Skeletal muscle satellite cell (primary cell): ENCODE measurements at regions not wholly inside any gene's neighbourhood (a gene's known extent, or its start where the extent isn't known, plus 50 kb on each side); places are given as distances from the start of the nearest gene placed in this dataset.
"Not testable (repeated sequence)": the region's sequence is repeated elsewhere in the genome, so short reads cannot be mapped to it uniquely, and the experiment has no call there.

ENCODE experiments used
- H3K27me3 ChIP-seq: 2 replicates; pipeline ENCODE4 v1.7.0; 2013; ENCODE audit warnings: low read length; ENCODE audit not compliant: control insufficient read depth, insufficient read depth
- H3K36me3 ChIP-seq: 2 replicates; pipeline ENCODE4 v1.7.0; 2013; ENCODE audit warnings: mild to moderate bottlenecking, control low read depth, low read length; ENCODE audit not compliant: insufficient read depth
- H3K4me1 ChIP-seq: 2 replicates; pipeline ENCODE4 v1.7.0; 2013; ENCODE audit warnings: low read length; ENCODE audit not compliant: control insufficient read depth, insufficient read depth
- H3K4me2 ChIP-seq: 2 replicates; pipeline ENCODE4 v1.7.0; 2013; ENCODE audit warnings: mild to moderate bottlenecking, low read length
- H3K4me3 ChIP-seq: 2 replicates; pipeline ENCODE4 v1.7.0; 2013; ENCODE audit warnings: low read length
- H3K9ac ChIP-seq: 2 replicates; pipeline ENCODE4 v1.7.0; 2013; ENCODE audit warnings: mild to moderate bottlenecking, low read depth, low read length, moderate library complexity
- H3K9me3 ChIP-seq: replicated peaks from 2 replicates; pipeline ENCODE4 v1.7.0; 2013; ENCODE audit warnings: mild to moderate bottlenecking, control low read depth, low read length

DNA sequence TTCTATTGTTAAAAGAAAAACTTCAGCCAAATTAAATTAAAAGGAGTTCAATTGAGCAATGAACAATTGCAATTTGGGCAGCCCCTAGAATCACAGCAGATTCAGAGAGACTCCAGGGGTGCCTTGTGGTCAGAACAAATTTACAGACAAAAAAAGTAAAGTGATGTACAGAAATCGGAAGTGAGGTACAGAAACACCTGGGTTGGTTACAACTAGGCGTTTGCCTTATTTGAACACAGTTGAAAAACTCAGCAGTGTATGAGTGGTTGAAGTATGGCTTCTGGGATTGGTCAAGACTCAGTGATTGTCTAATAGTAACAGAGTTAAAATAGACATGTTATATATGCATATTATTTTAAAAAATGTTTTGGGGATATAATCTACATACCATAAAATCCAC is 98.5 kb upstream of the ZSWIM2 start:
- Histone ChIP-seq H3K27me3 (no peaks in the 10 kb centered on the region), H3K36me3 (no peaks in the 10 kb centered on the region), H3K9me3 (no peaks in the 10 kb centered on the region), H3K4me1 (no peaks in the 10 kb centered on the region), H3K4me3 (no peak overlapping the region), H3K9ac (no peak overlapping the region), H3K4me2 (no peak overlapping the region)

DNA sequence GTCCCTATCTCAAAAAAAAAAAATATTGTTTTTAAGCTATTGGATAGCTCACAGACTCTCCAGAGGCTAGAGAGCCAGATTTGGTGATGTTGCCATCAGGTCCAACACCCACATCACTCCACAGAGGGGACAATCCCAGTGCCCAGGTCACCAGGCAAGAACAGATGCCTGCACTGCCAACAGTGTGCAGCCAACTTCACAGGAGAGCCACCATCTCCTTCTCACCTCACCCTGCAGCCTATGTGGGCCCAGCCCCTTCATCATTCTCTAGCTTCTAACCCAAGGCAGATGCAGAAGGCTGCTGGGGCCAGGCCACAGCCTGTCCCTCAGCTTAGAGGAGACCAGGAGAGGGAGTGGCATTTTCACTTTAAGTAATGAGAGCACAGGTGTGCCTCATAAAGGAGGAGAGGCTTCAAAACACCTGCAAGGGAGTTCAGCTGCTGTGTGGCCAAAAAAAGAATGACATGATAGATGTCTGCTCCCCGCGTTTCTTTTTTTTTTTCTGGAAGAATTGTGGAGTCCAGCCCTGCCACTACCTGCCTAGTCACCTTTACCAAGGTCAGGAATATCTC is 98.0 kb upstream of the ZSWIM2 start:
- no peaks in the 10 kb centered on the region for H3K4me1 ChIP-seq
- no peaks in the 10 kb centered on the region for H3K36me3 ChIP-seq
- H3K4me3 ChIP-seq, result no peak overlapping the region
- no peak overlapping the region for H3K9ac ChIP-seq
- H3K4me2 ChIP-seq, result no peak overlapping the region
- H3K27me3 ChIP-seq, result no peaks in the 10 kb centered on the region
- no peaks in the 10 kb centered on the region for H3K9me3 ChIP-seq

DNA sequence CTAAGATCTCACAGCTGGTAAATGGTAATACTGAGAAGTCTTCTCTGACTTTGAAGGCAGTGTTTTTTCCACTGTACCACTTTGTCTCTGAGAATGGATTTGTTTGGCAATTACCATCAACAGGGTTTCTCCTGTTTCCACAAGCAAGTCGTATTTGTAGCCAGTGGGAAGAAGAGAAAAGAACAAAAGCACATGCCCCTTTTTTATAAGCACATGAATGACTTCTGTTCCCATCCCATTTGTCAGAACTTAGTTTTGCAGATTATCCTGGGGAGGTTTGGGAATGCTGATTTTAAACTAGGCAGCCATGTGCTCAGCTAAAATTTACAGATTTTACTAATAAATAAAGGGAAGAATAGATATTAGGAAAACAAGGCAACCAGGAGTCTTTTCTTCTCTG is 92.9 kb upstream of the ZSWIM2 start:
- no peaks in the 10 kb centered on the region for H3K4me1 ChIP-seq
- no peak overlapping the region for H3K4me2 ChIP-seq
- H3K4me3 ChIP-seq, result no peak overlapping the region
- no peaks in the 10 kb centered on the region for H3K36me3 ChIP-seq
- H3K9ac ChIP-seq, result no peak overlapping the region
- no peaks in the 10 kb centered on the region for H3K27me3 ChIP-seq
- H3K9me3 ChIP-seq, result no peaks in the 10 kb centered on the region

DNA sequence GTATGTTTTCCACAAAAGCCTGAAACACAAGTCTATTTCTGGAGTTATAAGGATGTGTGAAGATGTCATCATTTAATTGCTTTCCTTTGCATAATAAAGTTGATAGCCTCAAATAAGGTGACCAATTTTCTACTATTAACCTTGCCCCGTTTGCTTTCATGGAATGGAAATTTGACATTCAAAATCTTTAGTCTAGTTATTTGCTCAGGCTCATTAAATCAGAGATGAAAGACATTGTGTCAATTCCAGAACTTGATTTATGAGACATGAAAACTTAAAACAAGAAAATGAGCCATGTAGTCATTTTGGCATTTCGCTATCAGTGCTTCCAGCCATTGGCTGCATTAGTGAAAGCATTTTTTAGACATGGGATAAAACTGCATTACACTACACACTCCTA is 91.5 kb upstream of the ZSWIM2 start:
- Histone ChIP-seq H3K9ac (no peak overlapping the region), H3K9me3 (no peaks in the 10 kb centered on the region), H3K36me3 (no peaks in the 10 kb centered on the region), H3K4me2 (no peak overlapping the region), H3K4me1 (no peaks in the 10 kb centered on the region), H3K4me3 (no peak overlapping the region), H3K27me3 (no peaks in the 10 kb centered on the region)

DNA sequence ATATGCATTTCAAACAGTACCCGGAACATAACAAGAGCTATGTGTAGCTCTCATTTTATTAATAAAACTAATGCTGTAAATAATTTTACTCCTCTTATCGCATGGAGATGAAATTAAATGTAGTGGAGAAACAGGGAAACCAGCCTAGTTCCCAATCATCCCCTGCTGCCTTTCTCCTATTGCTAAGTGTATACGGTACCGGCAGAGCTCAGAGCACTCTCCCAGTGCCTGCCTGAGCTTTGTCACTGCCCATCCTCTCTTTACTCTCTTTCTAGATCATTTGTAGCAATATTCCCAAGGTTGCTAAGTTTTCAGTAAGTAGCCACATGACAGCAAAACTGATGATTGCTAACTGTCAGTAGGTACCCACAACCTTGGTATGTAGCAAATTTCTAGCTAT is 85.5 kb upstream of the ZSWIM2 start:
- no peaks in the 10 kb centered on the region for H3K36me3 ChIP-seq
- H3K27me3 ChIP-seq, result no peaks in the 10 kb centered on the region

DNA sequence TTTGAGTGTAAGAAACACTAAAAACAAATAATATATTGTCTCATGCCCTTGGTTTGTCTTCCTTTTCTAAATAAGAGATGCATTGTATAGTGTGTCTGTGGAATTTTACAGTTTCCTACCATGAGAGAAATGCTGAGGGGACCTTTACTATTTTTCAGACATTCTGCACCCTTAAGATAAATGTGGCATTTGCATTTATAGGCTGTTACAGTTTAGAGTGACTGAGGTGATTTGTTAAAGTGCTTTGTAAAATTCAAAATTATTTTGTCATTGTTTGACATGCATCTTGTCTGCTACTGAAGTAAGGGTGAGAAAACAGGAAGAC is 78.9 kb upstream of the ZSWIM2 start:
- Histone ChIP-seq H3K9me3 (no peaks in the 10 kb centered on the region), H3K27me3 (no peaks in the 10 kb centered on the region), H3K9ac (no peak overlapping the region), H3K4me1 (no peaks in the 10 kb centered on the region), H3K36me3 (no peaks in the 10 kb centered on the region), H3K4me3 (no peak overlapping the region), H3K4me2 (no peak overlapping the region)

More for the DNA sequence above, 85.5 kb upstream of the ZSWIM2 start:
- H3K9ac ChIP-seq, result no peak overlapping the region
- no peak overlapping the region for H3K4me2 ChIP-seq
- H3K4me3 ChIP-seq, result no peak overlapping the region
- H3K4me1 ChIP-seq, result no peaks in the 10 kb centered on the region
- no peaks in the 10 kb centered on the region for H3K9me3 ChIP-seq

DNA sequence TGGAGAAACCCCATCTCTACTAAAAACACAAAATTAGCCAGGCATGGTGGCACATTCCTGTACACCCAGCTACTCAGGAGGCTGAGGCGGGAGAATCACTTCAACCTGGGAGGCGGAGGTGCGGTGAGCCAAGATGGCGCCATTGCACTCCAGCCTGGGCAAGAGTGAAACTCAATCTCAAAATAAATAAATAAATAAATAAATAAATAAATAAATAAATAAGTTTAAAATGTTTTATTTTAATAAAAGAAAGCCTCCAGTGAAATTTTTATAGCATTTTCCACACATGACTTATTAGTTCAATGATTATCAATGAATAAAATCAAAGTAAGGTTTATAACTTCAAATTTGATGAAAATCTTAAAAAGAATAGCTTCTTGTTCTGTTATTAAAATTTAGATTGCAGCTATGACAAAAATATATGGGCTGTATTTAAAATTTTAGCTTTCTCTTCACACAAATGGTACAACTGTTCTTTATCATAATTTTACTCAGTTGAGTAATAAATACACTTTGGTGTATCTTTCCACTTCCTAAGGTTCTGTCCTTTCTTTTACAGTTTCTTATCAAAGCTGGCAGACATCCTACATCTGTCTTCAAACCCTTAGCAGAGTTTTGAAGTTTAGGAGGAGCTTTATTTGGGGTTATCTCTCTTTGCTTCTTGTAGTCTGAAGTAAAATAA is 78.4 kb upstream of the ZSWIM2 start:
- H3K27me3 ChIP-seq, result no peaks in the 10 kb centered on the region
- no peaks in the 10 kb centered on the region for H3K36me3 ChIP-seq
- no peak overlapping the region for H3K4me2 ChIP-seq
- H3K4me3 ChIP-seq, result no peak overlapping the region
- H3K4me1 ChIP-seq, result no peaks in the 10 kb centered on the region
- no peak overlapping the region for H3K9ac ChIP-seq
- H3K9me3 ChIP-seq, result no peaks in the 10 kb centered on the region

DNA sequence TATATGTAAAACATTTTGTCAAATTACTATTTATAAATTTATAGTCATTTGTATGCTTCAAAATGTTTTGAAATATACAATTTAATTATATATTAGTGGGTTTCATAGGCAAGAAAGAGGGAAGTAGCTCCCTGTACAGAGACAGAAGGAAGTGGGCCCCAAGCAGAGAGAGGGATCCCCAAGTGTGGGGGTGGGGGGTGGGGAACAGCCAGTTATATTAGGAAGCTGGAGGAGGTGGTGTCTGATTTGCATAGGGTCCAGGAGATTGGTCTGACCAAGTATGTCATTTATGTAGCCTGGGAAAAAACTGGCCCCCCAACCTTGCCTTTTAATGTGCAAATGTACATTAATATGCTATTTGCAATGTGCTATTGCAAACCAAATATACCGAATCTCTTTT is 76.5 kb upstream of the ZSWIM2 start:
- Histone ChIP-seq H3K9ac (no peak overlapping the region), H3K4me3 (no peak overlapping the region), H3K4me1 (no peaks in the 10 kb centered on the region), H3K9me3 (no peaks in the 10 kb centered on the region), H3K36me3 (no peaks in the 10 kb centered on the region), H3K4me2 (no peak overlapping the region), H3K27me3 (no peaks in the 10 kb centered on the region)

DNA sequence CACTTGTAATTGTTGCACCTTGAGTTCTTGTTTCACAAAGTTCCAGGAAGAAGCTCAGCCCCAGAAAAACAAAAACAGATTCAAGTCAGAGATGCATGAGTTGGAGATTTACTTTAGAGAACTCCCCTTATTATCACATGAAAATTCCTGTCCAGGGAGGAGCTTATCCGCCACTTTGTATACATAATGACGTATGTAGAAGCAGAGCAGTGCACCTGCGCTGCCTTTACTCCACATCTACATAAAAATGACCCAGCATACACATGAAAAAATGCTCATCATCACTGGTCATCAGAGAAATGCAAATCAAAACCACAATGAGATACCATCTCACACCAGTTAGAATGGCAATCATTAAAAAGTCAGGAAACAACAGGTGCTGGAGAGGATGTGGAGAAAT is 73.3 kb upstream of the ZSWIM2 start:
- not testable (repeated sequence) for H3K27me3 ChIP-seq, H3K9me3 ChIP-seq, H3K36me3 ChIP-seq, H3K4me1 ChIP-seq, H3K4me2 ChIP-seq, H3K9ac ChIP-seq, H3K4me3 ChIP-seq

DNA sequence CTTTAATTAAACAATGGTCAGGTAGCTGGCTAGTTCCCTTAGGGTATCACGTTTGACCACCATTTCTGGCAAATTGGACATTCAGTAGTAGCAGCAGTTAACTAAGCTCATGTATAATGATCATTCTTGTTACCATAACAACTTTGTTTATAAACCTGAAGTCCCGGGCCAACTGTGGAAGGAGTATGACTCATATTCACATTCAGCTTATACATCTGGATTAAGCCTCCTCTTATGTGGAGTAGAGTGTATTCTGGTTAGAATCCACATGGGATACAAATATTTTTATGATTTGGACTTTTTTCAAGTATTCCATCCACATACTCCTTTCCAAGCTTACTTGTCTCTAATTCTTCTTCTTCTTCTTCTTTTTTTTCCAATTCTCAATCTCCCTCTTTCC is 70.3 kb upstream of the ZSWIM2 start:
- no peaks in the 10 kb centered on the region for H3K36me3 ChIP-seq
- no peak overlapping the region for H3K9ac ChIP-seq
- H3K4me3 ChIP-seq, result no peak overlapping the region
- H3K27me3 ChIP-seq, result no peaks in the 10 kb centered on the region
- H3K4me1 ChIP-seq, result no peaks in the 10 kb centered on the region
- no peak overlapping the region for H3K4me2 ChIP-seq
- no peaks in the 10 kb centered on the region for H3K9me3 ChIP-seq

DNA sequence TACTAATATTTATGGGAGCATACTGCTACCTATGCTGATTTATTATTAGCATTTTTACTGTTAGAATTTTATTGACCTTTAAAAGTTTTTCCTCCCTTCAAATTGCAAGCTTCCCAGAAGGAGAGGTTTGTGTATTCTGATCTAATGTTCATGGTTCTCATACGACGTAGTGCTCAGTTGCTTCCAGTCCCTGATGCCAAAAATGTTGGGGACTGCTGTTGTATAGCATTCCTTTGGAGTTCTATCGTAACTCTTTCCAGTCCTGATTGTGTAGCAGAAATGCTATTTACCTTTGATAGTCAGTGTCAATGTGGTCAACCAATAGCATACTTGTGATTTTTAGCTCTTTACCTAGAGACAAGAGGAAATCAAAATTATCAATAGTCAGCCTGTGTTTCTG is 69.5 kb upstream of the ZSWIM2 start:
- H3K4me3 ChIP-seq, result no peak overlapping the region
- H3K27me3 ChIP-seq, result no peaks in the 10 kb centered on the region
- H3K4me1 ChIP-seq, result no peaks in the 10 kb centered on the region
- H3K4me2 ChIP-seq, result no peak overlapping the region
- no peaks in the 10 kb centered on the region for H3K36me3 ChIP-seq
- no peaks in the 10 kb centered on the region for H3K9me3 ChIP-seq
- no peak overlapping the region for H3K9ac ChIP-seq

DNA sequence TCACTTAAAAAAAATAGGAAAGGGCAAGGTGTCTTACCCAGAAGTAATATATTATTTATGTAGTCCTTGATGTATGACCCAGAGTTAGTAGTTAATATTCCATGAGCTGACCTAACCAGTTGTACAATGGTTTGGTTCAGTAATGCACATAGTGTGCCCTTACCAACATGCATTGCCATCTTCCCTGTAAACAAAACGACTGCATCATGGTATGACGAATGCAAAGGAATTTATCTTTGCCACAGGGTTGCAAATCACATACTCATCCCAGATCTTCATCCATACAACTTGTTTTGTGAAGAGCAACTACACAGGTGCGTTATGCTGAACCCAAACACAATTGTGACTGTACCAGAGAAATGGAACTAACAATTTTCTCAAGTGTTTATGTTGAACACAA is 68.9 kb upstream of the ZSWIM2 start:
- H3K4me3 ChIP-seq, result no peak overlapping the region
- no peaks in the 10 kb centered on the region for H3K27me3 ChIP-seq
- no peaks in the 10 kb centered on the region for H3K9me3 ChIP-seq
- H3K4me2 ChIP-seq, result no peak overlapping the region
- no peaks in the 10 kb centered on the region for H3K36me3 ChIP-seq
- H3K4me1 ChIP-seq, result no peaks in the 10 kb centered on the region
- no peak overlapping the region for H3K9ac ChIP-seq
